NCI-H460 (cell line): ENCODE measurements at regions not wholly inside any gene's neighbourhood (a gene's known extent, or its start where the extent isn't known, plus 50 kb on each side); places are given as distances from the start of the nearest gene placed in this dataset.
A peak's percentile ranks its signal among the peaks of the same experiment; 100 is the strongest.

Experiments
- DNase-seq: peaks from one replicate; pipeline ENCODE4 v3.0.0-alpha.2; 2016; ENCODE audit warnings: low read depth; ENCODE audit errors: extremely low read depth

DNA sequence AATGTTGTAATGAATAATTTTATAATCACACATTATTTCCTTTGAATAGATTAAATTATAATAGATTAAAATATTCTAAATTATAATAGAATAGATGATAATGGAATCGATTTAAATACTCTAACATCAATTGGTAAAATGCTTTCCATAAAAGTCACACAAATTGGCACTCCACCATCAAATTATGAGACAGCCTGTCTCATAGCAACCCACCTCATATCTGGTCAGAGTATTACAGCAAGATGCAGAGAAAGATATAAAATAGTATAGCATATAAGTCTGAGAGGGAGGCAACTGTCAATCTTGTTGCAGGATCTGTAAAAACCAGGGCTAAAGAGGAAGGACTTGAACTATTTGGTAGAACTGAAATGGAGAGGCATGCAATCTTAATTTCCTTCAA, 98.4 kb upstream of the NCKAP5 start:
- DNase-seq, result no peak

DNA sequence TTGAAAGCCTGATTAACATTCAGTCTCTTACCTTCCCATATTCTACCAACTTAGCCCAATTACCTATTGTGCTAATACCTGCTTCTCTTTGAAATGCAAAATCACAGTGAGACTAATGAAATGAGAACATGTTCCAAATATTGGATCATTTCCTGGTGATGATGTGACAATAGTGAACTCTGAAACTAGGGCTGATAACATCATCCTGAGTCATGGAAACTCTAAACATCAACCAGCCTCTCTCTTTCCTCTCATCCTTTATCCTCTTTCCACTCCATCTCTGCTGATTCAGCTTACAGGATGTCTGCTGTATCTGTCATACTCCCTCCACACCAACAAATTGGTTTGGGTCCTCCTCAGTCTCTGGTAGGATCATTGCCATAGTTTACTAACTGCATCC, 98.8 kb upstream of the NCKAP5 start:
- DNase-seq, result no peak

- no peak for DNase-seq
Measured at GRCh38 chr2:133667968-133668367, 99.7 kb upstream of the NCKAP5 start.

DNA sequence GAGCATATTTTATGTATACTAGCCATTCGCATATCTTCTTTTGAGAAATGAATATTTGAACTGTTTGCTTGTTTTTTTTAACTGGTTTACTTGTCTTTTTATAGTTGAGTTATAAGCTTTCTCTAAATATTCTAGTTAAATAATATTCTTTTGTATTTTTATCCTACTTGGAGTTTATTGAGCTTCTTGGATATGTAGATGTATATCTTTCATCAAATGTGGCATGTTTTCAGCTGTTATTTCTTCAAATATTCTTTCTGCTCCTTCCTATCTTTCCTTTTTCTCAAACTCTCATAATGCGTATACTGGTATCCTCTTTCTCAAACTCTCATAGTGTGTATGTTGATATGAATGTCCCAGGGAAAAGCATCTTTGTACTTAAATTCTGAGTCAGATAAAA, 100.3 kb upstream of the NCKAP5 start:
- no peak for DNase-seq

GRCh38 chr2:133673305-133673905, 105.1 kb upstream of the NCKAP5 start:
- no peak for DNase-seq

GRCh38 chr2:133674066-133674432, 105.8 kb upstream of the NCKAP5 start:
- DNase-seq, result no peak

GRCh38 chr2:133674433-133675331, 106.4 kb upstream of the NCKAP5 start:
- DNase-seq, result peak; percentile 60

- peak; percentile 78 for DNase-seq
Measured at GRCh38 chr2:133676392-133677130, 108.3 kb upstream of the NCKAP5 start.

DNA sequence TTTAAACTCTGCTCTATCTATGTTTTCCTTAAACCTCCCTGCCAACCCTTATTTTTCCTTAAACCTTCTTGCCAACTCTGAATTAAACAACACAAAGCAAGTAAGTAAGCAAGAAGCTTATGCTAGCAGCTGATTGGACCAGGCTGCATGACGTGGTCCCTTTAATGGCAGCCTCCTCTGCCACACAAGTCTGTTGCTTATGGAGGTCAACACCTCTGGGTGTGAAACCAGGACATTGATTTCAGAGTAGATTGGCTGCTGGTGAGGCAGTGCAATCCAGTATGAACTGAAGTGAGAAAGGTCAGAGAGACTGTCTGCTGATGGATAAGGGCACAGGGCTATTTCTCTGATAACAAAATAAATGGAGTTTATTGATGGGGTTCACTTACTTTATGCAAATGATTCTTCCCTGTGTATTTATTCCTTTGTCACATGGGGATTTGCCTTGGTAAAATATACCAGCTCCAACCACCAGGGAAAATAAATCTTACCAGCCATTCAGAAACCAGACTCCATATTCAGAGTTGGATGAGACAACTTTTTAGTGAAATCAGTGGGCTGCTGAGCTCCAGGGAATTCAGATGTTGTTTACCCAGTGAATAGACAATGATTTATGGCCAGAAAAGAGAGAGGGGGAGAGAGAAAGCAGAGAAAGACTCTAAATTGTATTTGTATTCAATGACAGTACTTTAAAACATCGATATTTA, 112.2 kb upstream of the NCKAP5 start:
- no peak for DNase-seq

GRCh38 chr2:133682347-133682746, 114.1 kb upstream of the NCKAP5 start:
- DNase-seq, result no peak

DNA sequence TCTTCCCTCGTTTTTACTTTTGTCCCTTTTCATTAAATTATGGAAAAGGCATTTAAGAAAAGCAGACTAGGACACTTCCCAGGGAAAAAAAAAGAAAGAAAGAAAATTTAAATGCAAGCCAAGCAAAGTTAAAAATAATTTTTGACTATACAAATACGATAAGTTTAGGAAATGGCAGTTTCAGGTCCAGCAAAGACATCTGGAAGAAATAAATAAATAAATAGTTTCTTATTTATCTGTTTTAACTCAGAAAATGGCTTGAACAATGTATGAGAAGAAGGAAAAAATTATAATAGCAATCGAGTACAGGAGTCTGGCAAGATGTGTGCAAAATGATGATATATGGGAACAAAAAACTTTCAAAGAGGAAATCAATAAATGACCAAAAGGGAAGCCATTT, 114.6 kb upstream of the NCKAP5 start:
- no peak for DNase-seq

- no peak for DNase-seq
Measured at GRCh38 chr2:133685636-133686215, 117.5 kb upstream of the NCKAP5 start.

DNA sequence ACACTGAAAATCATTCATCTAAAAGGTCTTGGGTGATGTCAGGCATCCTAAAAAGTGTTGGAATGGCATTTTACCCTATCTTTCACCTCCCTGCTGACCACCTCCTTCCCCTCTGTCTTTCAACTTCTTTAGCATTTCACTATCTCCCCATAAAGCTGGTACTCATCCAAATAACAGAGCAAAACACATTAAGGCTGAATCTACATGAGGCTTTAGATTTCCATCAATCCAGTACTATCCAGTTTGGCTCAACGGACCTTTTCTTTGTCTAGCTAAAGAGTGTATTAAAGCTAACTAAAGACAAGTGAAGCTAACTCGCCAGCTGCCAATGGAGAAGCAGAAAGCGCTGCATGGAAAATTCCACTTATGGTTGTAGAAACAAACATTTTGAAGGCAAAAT, 122.5 kb upstream of the NCKAP5 start:
- DNase-seq, result no peak

GRCh38 chr2:133691336-133691735, 123.1 kb upstream of the NCKAP5 start:
- DNase-seq, result no peak

DNA sequence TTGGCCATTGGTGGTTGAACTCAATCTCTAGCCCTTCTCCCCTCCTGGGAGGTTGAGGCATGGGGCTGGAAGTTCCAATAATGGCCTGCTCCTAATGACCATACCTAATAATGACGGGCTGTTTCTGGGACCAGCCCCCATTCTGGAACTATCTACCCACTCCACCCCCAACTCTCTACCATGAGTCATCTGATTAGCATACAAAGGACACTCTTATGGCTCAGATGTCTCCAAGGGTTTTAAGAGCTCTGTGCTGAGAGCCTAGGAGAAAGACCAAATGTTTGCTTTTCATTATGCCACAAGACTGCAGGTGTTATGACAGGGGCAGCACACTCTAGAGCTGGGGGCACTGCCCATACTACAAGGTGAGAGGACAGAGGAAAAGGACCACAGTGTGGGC, 137.0 kb upstream of the NCKAP5 start:
- DNase-seq, result no peak

- DNase-seq, result no peak
Measured at GRCh38 chr2:133710613-133711012, 142.3 kb upstream of the NCKAP5 start.

GRCh38 chr2:133711201-133711600, 142.9 kb upstream of the NCKAP5 start:
- DNase-seq, result no peak

- DNase-seq, result no peak
Measured at GRCh38 chr2:133711806-133712205, 143.5 kb upstream of the NCKAP5 start.

- DNase-seq, result no peak
Measured at GRCh38 chr2:133712369-133712768, 144.1 kb upstream of the NCKAP5 start.

GRCh38 chr2:133713049-133713580, 144.9 kb upstream of the NCKAP5 start:
- DNase-seq, result no peak
